NCI-H345 treated with DMSO at 0.1 percent for 48 hours (cell line): ENCODE measurements at regions not wholly inside any gene's neighbourhood (a gene's known extent, or its start where the extent isn't known, plus 50 kb on each side); places are given as distances from the start of the nearest gene placed in this dataset.

ENCODE experiments used
- DNase-seq: peaks from one replicate; lab custom pipeline; 2025; ENCODE audit not compliant: unreplicated experiment; lab: John Stamatoyannopoulos, UW

DNA sequence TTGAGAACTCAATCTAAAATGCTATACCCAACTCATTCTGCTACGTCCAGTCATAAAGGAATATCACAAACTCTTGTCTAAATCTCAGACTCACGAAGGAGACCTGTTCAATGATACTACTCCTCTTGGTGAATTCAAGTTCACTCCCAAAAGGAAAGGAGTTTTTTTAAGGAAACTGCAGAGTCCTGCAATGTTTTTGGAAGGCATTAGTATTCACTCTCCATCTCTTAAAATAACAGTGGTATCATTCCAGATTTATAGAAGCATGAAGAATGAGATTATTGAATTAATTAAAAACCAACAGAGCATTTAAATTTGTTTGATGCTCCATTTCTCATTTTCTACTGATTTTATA, 73.4 kb downstream of the FOXD1 start:
- no peak for DNase-seq

GRCh38 chr5:73374520-73375190, 73.9 kb downstream of the FOXD1 start:
- DNase-seq: no peak

DNA sequence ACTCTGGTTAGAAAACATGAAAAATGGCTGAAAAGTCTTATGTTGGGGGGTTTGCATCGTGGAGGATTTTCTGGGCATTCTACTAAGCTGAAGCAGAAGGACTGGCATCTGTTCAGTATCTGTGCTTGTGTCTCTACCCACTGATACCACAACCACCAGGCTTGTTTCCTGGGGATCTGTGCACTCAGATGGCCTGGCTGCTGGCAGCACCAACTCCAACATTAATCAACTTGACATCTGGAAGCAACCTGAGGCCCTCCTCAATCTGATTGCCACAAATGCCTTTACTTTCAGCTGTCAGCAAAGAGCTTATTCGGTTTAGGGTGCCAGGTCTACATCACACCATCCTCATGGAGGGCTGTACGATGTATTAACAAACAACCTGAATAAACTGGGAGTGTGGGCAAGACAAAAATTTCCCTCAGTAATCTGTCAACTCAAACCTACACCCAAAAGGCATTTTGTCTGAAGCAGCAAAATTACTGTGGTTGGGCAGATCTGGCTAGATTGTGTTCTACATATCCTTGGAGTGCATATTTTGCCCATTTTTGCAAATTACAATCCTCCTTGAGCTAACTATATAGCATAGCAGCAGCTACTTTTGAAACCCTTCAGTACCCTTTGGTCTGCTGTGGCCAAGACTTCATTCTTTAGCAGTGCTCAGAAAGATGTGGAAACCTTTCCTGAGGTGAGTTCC, 74.6 kb downstream of the FOXD1 start:
- DNase-seq: no peak

GRCh38 chr5:73370640-73371583, 77.7 kb downstream of the FOXD1 start:
- DNase-seq: no peak

DNA sequence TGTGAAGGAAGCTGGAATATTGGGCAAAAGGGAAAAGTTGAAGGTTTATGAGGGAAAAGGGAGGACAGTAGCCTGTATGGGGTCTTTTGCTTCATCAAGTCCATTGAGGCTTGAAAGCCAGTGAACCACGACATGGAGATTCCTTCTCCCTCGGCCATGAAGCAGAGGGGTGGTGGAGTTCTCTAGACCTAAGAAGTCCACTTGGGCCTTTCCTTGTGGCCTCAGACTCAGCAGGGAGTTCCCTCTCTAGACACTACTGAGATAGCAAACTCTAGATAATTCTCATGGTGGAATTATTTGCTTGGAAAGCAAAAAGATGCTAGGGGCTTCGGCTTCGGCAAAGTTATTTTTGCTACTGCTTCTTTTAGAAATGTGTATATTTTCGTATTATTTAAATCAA, 78.5 kb downstream of the FOXD1 start:
- DNase-seq: no peak

GRCh38 chr5:73369278-73369677, 79.3 kb downstream of the FOXD1 start:
- no peak for DNase-seq

DNA sequence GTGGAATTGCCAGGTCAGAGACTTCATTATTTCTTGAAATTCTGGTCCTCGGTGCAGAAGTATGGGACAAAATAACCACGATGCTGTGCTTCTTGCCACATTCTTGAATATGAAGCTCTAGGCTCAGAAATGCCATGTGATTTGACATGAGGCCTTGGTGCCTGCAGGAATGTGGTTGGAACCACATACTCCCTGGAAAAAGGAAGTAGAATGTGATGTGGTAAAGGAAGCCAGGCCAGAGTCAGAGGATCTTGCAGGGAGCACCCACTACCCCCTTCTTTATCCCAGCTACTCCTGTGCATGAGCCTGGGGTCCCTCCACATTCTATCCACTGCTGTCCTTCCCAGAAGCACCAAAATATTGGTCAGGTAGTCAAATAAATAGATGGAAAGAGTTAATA, 80.9 kb downstream of the FOXD1 start:
- DNase-seq: no peak

GRCh38 chr5:73365990-73366667, 82.4 kb downstream of the FOXD1 start:
- no peak for DNase-seq

GRCh38 chr5:73365301-73365853, 83.2 kb downstream of the FOXD1 start:
- no peak for DNase-seq

GRCh38 chr5:73363911-73364730, 84.5 kb downstream of the FOXD1 start:
- no peak for DNase-seq

- no peak for DNase-seq
Observed at GRCh38 chr5:73359395-73359794, 89.2 kb downstream of the FOXD1 start.

DNA sequence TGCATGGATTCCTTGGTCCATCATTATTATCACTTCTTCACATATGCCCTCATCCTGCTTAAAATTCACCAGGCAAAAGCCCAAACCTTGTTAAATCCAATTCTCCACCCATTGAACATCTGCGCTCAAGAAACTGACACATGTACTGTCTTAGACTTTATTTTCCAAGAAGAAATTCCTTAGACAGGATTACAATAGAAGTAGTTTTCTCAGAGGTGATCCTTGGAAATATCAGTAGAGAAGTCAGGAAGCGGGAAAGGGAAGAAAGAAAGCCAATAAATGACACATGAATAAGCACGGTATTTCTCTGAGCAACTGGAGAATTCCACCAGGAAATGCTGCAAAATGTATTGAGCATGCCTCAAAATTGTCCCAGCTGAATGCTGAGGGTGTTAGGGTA, 90.2 kb downstream of the FOXD1 start:
- DNase-seq: no peak

DNA sequence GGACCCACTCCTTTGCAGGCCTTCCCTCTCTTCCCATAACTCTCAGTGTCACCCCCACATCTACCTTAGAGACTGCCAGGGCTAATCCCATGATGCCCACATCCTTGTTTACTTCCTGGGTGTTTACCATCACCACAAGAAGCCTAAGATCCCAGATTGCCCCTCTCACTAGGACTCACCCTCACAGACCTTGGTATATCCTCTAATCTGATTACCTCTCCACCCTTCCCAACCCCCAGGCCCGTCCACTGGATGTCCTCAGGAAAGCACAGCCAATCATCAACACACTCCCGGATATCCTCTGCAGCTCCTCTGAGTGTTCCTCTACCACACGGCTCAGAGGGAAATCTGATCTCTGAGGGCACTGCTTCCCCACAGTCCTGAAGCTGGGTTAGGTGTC, 91.0 kb downstream of the FOXD1 start:
- no peak for DNase-seq

DNA sequence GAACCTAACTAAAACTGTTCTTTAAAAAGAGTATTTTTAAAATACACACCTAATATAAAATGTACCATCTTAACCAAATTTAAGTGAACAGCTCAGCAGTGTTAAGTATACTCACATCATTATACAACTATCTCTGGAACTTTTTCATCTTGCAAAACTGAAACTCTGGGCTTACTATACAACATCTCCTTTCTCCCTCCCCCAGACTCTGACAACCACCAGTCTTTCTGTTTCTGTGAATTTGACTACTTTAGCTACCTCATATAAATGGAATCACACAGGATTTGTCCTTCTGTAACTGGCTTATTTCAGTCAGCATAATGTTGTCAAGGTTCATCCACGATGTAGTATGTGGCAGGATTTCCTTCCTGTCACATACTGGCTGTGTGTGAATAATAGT, 93.5 kb downstream of the FOXD1 start:
- no peak for DNase-seq

DNA sequence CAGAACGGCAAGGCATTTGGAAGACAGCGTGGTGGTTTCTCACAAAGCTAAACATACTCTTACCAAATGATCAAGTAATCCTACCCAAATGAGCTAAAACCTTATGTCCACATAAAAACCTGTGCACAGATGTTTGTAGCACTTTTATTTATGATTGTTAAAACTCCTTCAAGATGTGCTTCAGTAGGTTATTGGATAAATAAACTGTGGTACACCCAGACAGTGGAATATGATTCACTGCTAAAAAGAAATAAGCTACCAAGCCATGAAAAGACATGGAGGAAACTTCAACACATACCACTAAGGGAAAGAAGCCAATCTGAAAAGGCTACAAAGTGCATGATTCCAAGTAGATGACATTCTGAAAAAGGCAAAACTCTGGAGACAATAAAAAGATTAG, 94.2 kb downstream of the FOXD1 start:
- DNase-seq: no peak

GRCh38 chr5:73352649-73353230, 95.8 kb downstream of the FOXD1 start:
- DNase-seq: no peak

- no peak for DNase-seq
Observed at GRCh38 chr5:73352243-73352642, 96.3 kb downstream of the FOXD1 start.

GRCh38 chr5:73351593-73351992, 97.0 kb downstream of the FOXD1 start:
- DNase-seq: no peak

DNA sequence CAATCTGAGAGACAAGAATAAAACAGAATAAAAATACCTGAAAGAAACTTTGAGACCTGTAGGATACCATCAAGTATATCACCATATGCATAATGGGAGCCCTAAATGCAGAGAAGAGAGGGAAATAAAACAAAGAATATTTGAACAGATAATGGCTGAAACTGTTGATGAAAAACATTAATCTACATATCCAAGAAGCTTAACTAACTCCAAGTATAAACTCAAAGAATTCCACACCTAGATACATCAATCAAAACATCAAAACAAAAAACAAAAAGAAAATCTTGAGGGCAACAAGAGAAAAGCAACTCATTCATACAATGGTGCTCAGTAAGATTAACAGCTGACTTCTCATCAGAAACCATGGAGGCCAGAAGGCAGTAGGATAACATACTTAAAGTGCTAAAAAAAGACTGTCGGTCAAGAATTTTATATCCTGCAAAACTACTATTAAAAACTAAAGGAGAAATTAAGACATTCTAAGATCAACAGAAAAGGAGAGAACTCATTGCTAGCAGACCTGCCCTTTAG, 101.6 kb downstream of the FOXD1 start:
- no peak for DNase-seq

- DNase-seq: no peak
Observed at GRCh38 chr5:73344835-73345234, 103.7 kb downstream of the FOXD1 start.
